ENCODE measurements at regions not wholly inside any gene's neighbourhood (a gene's known extent, or its start where the extent isn't known, plus 50 kb on each side); places are given as distances from the start of the nearest gene placed in this dataset.

- H3K4me3 ChIP-seq (replicated peaks in 1 of 2; ENCODE audit: low read depth in 2 of 2, low read length in 2 of 2), result no peak overlapping the region
- no peak for DNase-seq (ENCODE audit: low read depth in 2 of 2)
- TF ChIP-seq CTCF (IDR thresholded peaks at IDR 0.05; ENCODE audit: low read depth, low read length), result no peak
Measured at GRCh38 chr5:99099691-99100090, 170.9 kb upstream of the CHD1 start.

GRCh38 chr5:99089822-99090549, 161.2 kb upstream of the CHD1 start:
- TF ChIP-seq CTCF (IDR thresholded peaks at IDR 0.05; ENCODE audit: low read depth, low read length), result no peak
- no peak for DNase-seq (ENCODE audit: low read depth in 2 of 2)
- no peak overlapping the region for H3K4me3 ChIP-seq (replicated peaks in 1 of 2; ENCODE audit: low read depth in 2 of 2, low read length in 2 of 2)

- no peak overlapping the region for H3K4me3 ChIP-seq (replicated peaks in 1 of 2; ENCODE audit: low read depth in 2 of 2, low read length in 2 of 2)
- DNase-seq (ENCODE audit: low read depth in 2 of 2), result peak in 1 of 2 donors; percentile 36
Measured at GRCh38 chr5:99088309-99088708, 159.5 kb upstream of the CHD1 start.

GRCh38 chr5:99083197-99083596, 154.4 kb upstream of the CHD1 start:
- no peak overlapping the region for H3K4me3 ChIP-seq (replicated peaks in 1 of 2; ENCODE audit: low read depth in 2 of 2, low read length in 2 of 2)
- no peak for TF ChIP-seq CTCF (IDR thresholded peaks at IDR 0.05; ENCODE audit: low read depth, low read length)
- no peak for DNase-seq (ENCODE audit: low read depth in 2 of 2)

More at GRCh38 chr5:99088309-99088708, 159.5 kb upstream of the CHD1 start:
- TF ChIP-seq CTCF (IDR thresholded peaks at IDR 0.05; ENCODE audit: low read depth, low read length), result no peak

- DNase-seq (ENCODE audit: low read depth in 2 of 2), result no peak
- H3K4me3 ChIP-seq (replicated peaks in 1 of 2; ENCODE audit: low read depth in 2 of 2, low read length in 2 of 2), result no peak overlapping the region
- TF ChIP-seq CTCF (IDR thresholded peaks at IDR 0.05; ENCODE audit: low read depth, low read length), result no peak
Measured at GRCh38 chr5:99081711-99082110, 152.9 kb upstream of the CHD1 start.

- no peak overlapping the region for H3K4me3 ChIP-seq (replicated peaks in 1 of 2; ENCODE audit: low read depth in 2 of 2, low read length in 2 of 2)
- TF ChIP-seq CTCF (IDR thresholded peaks at IDR 0.05; ENCODE audit: low read depth, low read length), result no peak
- no peak for DNase-seq (ENCODE audit: low read depth in 2 of 2)
Measured at GRCh38 chr5:99076723-99077640, 148.2 kb upstream of the CHD1 start.

All from cardiac fibroblast (primary cell).